HG03439 (cell line): ENCODE measurements at regions not wholly inside any gene's neighbourhood (a gene's known extent, or its start where the extent isn't known, plus 50 kb on each side); places are given as distances from the start of the nearest gene placed in this dataset.
"Not testable (repeated sequence)": the region's sequence is repeated elsewhere in the genome, so short reads cannot be mapped to it uniquely, and the experiment has no call there.

Source experiments
- ATAC-seq: cut with Tn5 transposase; IDR thresholded peaks from one replicate; pipeline ENCODE4 v1.9.1; 2021; ENCODE audit warnings: mild to moderate bottlenecking, moderate library complexity; ENCODE audit not compliant: unreplicated experiment

GRCh38 chr7:121501566-121501965 is 105.5 kb upstream of the FAM3C start:
- no peak for ATAC-seq

DNA sequence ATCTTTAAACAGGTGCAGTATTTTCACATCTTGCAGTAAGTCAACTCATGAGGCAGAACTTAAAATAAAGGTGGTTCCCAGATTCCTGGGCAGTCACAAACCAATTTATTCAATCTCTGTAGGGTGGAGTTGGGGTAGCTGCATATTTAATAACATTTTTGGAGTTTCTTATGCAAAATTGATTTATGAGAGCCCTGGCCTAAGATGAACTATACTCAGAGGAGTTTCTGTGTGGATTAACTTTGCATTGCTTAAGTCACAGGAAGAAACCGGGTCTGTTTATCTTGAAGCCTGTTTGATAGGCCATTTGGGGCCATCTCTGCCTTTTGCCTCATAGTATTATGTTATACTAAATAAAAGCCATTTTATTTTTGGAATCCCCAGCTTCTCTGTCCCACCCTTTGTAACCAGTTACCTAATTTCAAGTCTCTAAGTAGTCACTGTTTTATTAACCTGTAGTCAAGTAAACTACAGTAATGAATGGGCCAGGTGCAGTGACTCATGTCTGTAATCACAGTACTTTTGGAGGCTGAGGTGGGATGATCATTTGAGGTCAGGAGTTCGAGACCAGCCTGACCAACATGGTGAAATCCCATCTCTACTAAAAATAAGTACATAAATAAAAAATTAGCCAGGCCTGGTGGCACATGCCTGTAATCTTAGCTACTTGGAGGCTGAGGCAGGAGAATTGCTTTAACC is 104.4 kb upstream of the FAM3C start:
- ATAC-seq = no peak

GRCh38 chr7:121499624-121500023 is 103.5 kb upstream of the FAM3C start:
- no peak for ATAC-seq

DNA sequence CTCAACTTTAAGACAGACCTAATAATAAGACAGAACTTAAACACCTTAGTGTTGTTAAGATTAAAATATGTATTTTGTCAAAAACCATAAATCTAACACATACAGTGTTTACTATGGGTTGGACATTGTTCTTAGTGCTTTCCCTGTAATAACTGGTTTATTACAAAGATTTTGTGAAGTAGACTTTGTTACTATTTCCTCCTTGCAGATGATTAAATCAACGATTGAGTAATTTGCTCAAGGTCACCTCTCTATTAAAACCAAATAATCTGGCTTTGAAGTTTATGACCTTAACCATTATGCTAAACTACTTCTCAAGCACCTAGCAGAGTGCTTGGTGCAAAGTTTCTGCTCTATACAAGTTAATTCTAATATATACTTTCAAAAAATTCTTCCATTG is 102.7 kb upstream of the FAM3C start:
- no peak for ATAC-seq

- ATAC-seq = not testable (repeated sequence)
These were observed 101.4 kb upstream of the FAM3C start for GRCh38 chr7:121497545-121497944.

GRCh38 chr7:121494516-121494915 is 98.4 kb upstream of the FAM3C start:
- no peak for ATAC-seq

DNA sequence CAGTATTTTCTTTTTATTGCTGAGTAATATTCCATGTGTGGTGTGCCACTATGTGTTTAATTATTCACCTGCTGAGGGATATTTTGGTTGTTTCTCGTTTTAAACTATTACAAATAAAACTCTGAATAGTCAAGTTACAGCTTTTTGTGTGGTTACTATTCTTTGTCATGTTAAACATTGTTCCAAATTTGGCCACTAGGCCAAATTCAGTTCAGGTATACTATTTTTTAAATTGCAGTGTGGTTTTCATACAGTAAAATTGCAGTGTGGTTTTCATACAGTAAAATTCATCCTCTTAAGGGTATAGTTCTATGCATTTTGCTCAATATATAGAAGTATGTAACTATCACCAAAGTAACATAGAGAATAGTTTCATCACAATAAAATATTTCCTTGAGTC is 97.4 kb upstream of the FAM3C start:
- ATAC-seq = no peak

- ATAC-seq = no peak
These were observed 94.2 kb upstream of the FAM3C start for GRCh38 chr7:121490309-121490708.

GRCh38 chr7:121489440-121489839 is 93.3 kb upstream of the FAM3C start:
- no peak for ATAC-seq

DNA sequence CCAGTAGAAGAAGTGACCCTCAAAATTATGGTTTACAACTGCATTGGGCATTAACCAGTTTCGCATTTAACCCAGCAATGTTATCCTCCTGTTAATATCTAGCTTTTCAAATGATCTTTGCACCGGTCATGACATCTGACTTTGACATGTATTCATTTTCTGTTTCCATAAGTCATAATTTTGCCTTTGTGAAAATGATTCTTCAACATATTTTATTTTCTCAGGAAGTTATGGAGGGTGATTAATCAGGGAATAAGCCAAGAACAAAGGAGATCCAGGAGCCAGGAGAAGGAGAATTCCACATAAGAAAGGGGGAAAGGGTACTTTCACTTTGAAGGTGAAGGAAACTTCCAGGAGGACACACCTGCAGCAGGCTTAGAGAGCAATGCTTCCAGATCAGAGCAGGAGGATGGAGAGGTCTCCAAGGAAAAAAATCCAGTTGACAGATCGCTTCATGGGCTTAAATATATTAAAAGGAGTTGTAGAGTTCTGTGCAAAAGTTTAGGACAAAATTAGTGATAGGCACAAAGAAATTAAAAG is 92.1 kb upstream of the FAM3C start:
- no peak for ATAC-seq

- ATAC-seq = no peak
These were observed 90.5 kb upstream of the FAM3C start for GRCh38 chr7:121486590-121486989.

DNA sequence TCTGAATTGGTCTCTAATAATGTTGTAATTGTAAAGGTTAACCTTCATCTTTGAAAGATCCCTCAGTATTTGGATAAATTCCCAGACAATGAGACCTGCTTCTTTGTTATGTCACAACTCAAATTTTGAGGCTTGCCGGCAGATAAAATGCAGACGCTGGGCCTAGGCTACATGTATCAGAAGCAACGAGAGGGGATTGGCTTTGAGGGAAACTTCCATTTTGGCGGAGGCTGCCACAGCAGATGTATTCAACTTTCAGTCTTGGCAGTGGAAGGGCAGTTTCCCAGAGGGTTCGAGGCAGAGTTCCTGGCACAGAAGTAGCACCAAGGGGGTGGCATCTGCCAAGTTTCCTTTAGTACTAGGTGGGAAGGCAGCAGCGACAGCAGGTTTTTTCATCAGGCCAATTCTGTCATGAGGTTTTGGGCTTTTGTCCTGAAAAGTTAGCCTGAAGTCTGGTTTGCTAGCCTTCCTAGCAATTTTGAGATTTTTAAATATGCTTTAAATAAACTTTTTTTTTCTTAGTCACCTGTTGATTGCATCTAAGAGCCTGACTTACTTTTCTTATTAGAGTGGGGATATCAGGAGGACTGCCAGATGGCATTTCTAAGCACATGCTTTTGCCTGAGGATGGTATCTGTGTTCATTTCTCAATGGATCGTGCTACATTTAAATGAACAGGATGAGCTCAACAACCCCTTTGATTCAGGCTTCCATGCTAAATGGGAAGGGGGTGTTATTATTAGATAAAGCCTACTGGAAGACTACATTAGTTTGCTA is 89.5 kb upstream of the FAM3C start:
- ATAC-seq = no peak

- no peak for ATAC-seq
These were observed 88.1 kb upstream of the FAM3C start for GRCh38 chr7:121484089-121484763.

DNA sequence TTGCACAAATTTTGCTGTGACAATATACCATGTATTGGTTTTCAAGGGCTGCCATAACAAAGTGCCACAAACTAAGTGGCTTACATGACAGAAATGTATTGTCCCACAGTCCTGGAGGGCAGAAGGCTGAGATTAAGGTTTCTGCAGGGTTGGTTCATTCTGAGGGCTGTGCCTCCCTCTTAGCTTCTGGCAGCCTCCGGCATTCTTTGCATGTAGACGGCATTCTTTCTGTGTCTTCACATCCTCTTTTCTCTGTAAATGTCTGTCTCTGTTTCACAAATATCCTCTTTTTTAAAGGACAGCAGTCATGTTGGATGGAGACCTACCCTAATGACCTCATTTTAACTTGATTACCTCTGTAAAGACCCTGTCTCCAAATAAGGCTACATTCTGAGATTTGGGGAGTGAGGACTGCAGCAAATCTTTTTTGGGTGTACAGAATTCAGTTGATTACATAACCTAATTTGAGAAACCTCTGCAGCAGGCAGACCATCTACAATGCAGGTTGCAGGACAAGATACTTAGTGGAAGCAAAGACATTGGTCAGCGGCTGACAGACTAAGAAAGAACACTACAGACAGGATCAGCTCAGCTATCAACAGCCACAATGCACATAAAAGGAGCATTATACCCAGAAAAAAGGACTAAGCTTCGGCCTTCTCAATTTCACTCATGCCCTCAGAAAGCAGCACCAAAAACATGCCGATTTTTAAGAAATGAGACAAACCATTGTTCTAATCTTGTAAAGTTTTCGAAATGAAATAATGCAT is 84.6 kb upstream of the FAM3C start:
- no peak for ATAC-seq

DNA sequence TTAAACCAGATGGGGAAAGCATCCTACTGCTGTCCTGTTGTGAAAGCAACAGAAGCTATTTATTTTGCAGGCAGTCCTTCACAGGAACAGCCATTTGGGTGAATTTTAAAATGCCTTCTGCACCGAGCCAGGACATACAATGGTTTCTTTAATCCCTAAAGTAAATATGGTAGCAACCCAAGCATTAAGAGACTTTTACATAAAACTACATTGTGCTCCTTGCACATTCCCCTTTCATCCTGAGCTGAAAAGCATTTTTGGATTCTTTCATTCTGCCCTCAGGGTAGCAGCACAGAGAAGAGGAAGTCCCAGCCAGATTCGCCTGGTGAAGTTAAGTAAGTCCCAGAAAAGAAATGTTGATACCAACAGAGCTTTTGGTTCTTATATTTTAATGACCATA is 84.0 kb upstream of the FAM3C start:
- no peak for ATAC-seq

DNA sequence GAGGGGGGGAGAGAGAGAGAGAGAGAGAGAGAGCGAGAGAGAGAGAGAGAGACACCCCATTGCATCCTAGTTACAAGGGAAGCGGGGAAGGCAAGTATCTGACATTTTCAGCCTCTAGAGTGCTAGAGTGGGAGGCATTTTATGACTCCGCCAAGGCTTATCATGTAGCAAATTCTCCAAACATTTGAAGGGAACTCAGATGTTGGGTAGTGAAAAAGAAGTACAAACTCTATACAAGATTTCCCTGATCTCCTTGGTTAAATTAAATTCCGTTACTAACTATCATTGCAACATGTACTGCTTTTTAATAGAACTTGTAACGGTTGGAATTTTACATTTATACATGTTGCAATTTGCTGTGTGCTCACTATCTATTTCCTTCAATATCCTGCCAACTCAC is 83.4 kb upstream of the FAM3C start:
- no peak for ATAC-seq

DNA sequence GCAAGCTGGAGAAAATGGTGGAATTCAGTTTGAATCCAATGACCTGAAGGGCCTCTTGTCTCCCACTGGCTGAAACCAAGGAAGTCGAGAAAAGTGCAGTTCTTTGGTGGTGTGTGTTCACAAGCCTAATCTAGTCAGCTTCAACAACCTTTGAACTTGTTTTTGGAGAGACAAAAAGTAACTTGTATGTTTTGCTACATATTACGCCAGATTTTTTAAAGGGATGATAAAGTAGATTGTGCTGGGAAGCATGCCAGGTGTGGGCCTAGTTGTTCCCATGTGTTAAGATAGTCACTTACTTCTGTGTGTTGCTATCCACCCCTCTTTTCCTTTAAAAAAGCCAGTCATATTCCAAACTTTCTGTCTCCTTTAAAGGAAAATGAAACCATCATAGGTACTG is 79.7 kb upstream of the FAM3C start:
- no peak for ATAC-seq

DNA sequence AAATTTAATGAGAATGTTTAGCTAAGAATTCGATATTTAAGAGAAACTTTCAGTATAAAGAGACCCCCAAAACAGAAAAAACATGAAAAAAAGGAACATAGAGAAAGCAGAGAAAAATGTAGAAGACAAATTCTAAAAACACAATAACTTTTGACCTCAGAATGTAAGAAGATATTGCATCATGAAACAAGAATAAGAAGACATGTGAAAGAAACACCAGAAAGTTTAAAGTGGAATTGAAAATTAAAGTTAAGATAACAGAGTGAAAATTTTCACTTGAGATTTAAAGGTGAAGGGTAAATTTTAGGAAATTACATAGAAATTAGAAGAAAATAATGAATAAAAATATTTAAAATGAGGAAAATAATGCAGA is 78.2 kb upstream of the FAM3C start:
- no peak for ATAC-seq

GRCh38 chr7:121473645-121474300 is 77.7 kb upstream of the FAM3C start:
- no peak for ATAC-seq

- ATAC-seq = no peak
These were observed 70.3 kb upstream of the FAM3C start for GRCh38 chr7:121466455-121466854.

GRCh38 chr7:121459148-121459547 is 63.0 kb upstream of the FAM3C start:
- ATAC-seq = no peak
